HG03571 (cell line): ENCODE measurements at regions not wholly inside any gene's neighbourhood (a gene's known extent, or its start where the extent isn't known, plus 50 kb on each side); places are given as distances from the start of the nearest gene placed in this dataset.

ENCODE experiments used
- ATAC-seq: cut with Tn5 transposase; IDR thresholded peaks from one replicate; pipeline ENCODE4 v1.9.1; 2021; ENCODE audit not compliant: unreplicated experiment

DNA sequence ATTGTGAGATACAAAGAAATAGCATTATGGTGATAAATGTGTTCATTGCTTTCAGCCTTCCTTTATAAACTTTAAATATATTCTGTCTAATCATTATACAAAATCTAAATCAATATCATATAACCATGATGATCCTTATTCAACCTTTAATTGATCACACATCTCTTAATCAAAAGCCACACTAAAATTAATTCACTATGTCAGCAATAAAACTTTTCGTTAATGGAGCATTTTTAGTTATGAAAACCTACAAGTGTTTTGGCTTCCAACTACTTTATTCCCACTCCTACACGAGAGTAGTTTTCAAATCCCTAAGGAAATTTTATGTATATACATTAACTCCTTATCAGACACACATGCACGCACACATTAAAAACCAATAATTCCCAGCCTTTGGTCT, 530.2 kb downstream of the KCTD8 start:
- no peak for ATAC-seq

DNA sequence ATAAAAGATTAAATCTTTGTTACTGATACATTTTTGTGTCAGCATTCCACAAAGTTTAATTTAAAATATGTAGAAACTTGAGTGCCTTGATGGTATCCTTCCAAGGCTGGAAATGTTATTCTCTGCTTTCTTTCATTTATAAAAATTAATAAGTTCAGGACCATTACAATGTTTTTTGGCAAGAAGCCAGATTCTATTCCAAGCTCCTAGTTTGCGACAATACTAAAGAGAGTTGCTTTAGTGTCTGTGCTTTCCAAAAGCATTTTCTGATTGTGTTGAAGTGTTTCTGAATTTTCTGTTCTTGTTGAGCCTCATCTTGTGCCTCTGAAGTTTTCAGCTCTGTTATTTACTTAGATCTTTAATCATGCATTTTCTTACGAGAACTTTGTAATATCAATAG, 516.2 kb downstream of the KCTD8 start:
- ATAC-seq, result no peak

DNA sequence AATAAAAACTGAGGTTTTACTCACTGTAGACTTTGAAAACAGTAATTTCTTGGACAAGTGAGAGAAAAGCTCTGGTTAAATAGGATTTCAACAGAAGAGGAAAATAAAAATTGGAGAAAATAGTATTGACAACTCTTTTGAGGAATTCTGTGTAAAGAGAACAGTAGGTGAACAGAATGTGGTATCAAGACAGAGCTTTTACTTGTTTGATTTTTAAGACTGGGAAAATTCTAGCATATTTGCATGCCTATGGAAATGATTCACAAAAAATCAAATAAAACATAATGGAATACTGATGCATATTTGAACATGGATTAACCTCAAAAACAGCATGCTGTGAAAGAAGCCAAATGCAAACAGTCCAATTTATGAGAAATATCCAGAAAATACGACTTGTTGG, 504.6 kb downstream of the KCTD8 start:
- no peak for ATAC-seq

DNA sequence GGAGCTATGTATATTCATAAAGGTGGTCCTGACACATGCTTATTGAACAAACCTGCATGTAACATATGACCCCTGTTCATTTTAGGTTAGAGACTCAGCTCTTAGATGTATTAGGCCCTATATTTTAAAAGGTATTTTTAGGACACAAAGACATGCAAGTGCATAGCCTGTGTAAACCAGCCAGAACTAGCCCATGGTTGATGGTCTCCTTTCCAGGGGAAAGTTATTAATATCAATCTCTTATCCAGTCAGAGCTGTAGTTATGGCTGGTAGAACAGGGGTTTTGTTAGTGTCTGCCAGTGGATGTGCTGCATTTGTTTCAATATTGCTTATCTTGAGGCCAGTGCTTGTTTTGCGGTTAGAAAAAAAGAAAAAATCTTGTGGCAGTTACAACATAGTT, 488.6 kb downstream of the KCTD8 start:
- no peak for ATAC-seq

DNA sequence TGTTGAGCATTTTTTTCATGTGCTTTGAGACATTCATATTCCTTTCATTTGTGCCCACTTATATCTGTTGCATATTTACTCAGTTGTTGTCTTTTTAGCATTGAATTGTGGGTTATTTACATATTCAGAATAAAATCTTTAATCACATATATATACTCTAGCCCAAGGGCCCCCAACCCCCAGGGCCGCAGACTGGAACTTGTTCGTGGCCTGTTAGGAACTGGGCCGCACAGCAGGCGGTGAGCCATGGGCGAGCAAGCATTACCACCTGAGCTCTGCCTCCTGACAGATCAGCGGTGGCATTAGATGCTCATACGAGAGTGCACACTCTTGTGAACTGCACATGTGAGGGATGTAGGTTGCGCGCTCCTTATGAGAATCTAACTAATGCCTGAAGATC, 480.6 kb downstream of the KCTD8 start:
- no peak for ATAC-seq

DNA sequence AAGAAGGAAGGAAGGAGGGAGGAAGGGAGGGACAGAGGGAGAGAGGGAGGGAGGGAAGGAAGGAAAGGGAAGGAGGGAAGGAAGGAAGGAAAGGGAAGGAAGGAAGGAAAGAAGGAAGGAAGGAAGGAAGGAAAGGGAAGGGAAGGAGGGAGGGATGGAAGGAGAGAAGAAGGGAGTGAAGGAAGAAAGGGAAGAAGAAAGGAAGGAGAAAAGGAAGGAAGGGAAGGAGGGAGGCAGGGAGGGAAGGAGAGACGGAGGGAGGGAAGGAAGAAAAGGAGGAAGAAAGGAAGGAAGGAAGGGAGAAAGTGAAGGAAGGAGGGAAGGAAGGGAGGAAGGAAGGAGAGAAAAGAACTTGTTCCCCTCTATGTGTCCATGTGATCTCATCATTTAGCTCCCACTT, 465.0 kb downstream of the KCTD8 start:
- no peak for ATAC-seq

DNA sequence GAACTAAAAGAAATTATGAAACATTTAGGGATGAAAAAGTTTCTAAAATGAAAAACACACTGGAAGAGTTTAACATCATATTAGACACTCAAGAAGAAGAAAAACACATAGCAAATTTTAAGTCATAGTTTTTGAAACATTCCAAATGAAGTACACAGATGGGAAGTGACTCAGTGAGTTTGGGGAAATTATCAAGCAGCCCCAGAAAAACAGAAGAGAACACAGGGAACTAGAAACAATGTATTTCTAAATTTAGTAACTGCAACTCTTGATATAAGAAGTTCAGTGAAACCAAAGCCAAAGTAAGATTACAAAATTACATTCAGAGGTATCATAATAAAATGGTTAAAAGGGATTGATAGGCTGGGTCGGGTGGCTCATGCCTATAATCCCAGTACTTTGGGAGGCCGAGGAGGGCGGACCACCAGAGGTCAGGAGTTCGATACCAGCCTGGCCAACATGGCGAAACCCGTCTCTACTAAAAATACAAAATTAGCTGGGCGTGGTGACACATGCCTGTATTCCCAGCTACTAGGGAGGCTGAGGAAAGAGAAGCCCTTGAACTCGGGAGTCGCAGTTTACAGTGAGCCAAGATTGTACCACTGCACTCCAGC, 461.2 kb downstream of the KCTD8 start:
- ATAC-seq, result no peak

DNA sequence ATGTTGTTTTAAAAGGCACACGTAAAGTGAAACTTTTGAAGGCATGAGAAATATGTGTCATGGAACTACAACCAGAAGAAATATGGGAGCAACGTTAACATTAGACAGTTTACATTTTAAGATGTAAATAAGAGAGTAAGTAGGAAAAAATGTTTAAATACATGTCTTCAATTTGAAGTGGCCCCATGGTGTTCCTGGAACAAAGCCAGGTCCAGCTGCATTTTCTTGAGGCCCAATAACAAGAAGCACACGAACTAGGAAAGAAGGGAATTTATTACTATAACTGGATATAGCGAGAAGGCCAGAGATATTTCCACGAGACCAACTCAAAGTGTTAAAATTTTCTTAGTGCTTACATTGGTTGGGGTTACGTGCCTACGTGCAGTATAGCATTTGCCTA, 458.1 kb downstream of the KCTD8 start:
- ATAC-seq, result no peak

DNA sequence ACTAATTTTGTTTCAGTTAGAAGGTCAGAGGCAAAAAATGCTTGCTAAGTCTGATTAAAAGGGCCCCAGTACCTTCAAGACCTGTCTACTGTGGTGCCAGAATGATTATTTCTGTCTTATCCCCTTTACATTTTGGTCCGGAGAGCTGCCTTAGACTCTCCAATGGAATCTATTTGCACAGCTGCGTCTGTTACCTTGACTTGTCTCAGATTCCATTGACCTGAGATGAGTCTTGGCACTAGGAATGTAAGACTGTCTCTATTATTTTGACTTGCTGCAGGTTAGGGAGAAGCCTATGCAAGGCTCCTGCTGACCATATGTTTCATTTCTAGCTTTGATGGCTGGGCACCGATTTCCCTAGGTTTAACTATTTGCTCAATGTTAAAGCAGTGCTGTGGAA, 457.6 kb downstream of the KCTD8 start:
- no peak for ATAC-seq

DNA sequence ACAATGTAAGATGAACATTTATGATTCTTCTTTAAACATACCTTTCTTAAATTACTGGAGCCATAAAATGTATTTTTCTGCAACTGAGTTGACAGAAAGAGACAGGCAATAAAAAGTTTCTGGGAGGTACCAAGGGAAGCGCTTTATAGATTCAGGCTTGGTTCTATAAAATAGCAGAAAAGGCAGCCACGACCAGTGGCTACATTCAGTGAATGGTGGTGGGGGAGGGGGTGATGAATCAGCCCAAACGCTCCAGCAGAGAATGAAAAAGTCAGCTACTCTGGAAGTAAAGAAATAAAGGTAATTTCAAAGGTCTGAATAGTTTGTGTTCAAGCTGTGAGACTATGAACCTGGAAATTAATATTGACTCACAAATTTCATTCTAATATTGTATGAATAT, 456.1 kb downstream of the KCTD8 start:
- ATAC-seq, result no peak

DNA sequence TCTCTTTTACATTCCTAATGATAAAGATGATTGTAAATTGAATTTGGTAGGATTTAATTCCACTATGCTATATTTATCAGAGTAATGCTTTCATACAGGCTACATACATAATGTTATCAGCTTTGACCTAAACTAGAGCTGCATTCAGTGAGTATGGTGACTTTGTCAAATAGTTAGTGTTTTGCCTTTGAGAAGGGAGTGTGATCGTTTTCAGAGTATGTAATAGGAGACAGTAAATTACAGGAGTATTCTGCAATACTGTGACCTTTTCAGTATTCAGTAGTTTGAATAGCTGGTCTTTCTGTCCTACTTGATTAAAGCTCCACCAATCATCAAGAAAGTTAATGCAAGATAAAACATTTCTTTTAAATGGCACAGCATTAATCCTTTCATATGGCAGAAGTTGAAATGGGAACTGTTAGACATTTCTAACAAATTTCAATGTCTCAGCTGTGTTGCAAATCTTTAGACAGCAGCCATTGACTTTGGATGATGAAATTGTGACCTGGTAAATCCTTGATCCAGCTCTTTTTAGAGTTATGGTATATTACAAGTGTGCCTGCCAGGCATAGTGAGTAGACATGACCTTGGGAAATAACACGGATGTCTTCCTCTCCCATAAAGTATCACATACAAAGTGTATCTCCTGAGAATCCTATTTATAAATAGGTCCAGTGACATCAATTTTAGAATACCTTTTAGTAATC, 455.3 kb downstream of the KCTD8 start:
- ATAC-seq, result no peak

DNA sequence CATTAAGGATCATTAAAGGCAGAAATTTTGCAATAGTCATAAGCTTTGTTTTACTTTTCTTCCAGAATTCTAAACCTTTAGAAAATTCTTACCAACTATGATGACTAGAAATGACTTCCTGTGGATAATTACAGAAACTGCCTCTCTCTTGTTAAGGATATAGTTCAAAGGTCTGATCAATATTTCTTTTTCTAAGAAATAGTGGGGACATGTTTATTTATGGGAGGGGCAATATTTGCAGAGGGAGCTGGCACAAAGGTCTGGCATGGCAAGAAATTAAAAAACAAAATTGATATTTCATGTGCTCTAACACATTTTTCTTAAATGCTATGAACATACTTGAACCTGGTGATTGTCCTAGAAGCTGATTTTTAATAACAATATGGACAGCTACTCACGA, 448.9 kb downstream of the KCTD8 start:
- ATAC-seq, result no peak

DNA sequence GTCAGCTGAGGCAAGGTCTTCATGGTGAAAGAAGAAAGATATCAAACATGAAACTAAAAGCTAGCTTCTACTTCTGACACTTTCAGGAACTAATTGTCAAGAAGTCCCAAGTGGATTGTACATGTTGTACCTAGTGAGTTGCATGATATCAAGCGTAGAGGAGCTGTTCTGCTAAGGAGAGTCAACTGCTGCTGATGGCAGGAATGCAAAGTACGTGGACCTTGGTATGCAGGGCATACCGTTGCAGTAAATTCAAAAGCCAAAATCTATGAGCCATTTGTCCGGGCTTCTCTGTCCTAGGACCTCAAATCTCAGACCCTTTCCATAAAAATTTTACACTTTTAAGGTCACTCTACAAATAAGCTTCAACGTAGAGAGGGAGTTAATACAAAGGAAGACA, 446.2 kb downstream of the KCTD8 start:
- no peak for ATAC-seq

DNA sequence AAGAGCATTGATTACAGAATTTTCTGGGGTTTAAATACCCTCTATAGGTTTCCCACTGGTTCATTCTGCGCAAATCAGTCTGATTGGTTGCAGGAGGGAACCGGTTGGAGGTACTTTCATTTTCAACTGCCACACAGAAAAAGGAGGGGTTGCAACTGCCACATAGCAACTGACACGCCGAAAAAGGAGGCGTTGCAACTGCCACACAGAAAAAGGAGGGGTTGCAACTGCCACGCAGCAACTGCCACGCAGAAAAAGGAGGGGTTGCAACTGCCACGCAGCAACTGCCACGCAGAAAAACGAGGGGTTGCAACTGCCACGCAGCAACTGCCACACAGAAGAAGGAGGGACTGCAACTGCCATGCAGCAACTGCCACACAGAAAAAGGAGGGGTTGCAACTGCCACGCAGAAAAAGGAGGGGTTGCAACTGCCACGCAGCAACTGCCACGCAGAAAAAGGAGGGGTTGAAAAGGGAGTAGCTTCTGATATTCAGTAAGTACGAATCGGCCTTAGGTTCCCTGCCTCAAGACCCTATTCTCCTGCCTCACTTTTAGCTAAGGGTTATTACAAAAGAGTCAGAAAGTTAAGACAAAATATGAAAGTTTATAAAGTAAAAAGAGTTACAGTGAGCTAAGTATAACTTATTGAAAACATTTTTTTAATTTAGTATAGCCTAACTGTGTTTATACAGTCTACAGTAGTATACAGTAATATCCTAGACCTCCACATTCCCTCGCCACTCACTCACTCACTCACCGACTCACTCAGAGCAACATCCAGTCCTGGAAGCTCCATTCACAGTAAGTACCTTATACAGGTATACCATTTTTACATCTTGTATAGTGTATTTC, 431.8 kb downstream of the KCTD8 start:
- ATAC-seq, result no peak

DNA sequence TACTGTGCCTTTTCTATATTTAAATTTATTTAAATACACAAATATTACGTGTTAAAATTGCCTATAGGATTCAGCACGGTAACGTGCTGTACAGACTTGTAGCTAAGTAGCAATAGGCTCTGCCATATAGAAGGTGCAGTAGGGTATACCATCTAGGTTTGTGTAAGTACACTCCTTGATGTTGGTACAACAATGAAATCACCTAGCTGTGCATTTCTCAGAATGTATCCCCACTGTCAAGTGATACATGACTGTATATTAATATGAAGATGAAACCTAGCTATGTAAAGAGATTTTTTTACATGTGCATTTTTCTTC, 431.2 kb downstream of the KCTD8 start:
- no peak for ATAC-seq

DNA sequence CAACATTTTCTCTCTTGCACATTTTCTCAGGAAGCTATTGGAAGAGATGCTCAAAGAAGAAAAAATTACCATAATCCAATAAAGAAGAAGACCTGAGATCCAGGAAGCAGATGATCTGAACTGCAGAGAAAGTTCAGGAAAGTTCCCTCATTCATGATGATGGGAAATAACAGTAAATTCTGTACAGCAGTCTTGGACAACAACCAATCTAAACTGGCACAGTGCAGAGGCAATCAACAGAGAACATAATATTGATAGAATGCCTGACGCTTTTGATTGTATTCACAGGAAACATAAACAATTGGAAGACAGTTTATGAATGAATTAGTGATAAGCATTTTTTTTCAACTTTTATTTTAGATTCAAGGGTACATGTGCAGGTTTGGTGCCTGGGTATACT, 428.9 kb downstream of the KCTD8 start:
- ATAC-seq, result no peak

DNA sequence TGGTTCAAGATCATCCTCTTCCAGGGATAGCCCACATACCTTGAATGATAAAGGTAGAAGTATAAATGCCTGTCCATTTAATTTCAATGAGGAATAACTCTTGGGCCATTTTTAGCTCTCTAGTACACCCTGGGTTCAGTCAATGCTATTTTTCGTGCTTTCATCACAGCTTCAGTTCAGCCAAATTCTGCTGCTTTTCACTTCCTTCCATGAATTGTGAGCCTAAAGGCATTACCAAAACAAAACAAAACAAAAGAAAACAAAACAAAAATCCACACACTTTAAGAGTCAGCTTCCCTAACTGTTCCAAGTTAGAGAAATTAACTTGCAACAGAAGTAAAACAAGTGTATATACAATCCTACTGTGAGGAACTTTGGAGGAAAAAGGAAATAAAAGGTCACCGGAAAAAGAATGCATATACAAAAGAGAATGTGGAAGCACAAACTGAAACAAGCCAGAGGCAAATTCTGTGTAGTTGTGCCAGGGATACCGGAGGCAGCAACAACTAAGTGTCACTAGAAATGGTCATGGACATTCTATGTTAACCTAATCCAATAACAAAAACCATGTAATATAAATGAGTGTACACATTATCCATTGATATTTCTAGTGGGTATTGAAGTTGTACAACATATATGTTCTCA, 423.1 kb downstream of the KCTD8 start:
- no peak for ATAC-seq

DNA sequence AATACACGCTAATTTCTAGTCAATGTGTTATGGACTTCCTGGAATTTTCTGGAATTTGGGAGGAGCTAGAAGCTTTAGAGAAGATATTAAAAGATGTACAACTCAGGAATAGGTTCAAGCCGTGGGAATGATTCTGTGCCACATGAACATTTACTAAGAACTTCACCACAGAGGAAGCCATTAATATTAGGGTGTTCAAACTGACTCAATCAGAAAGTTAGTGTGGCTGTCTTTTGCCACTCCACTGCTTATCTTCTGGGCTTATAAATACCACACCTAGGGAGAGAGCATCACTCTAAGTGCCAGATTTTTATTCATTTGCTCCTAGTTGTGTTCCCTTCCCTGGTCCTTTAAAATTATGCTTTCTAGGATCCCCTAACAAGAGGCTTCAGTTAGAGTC, 409.8 kb downstream of the KCTD8 start:
- no peak for ATAC-seq

DNA sequence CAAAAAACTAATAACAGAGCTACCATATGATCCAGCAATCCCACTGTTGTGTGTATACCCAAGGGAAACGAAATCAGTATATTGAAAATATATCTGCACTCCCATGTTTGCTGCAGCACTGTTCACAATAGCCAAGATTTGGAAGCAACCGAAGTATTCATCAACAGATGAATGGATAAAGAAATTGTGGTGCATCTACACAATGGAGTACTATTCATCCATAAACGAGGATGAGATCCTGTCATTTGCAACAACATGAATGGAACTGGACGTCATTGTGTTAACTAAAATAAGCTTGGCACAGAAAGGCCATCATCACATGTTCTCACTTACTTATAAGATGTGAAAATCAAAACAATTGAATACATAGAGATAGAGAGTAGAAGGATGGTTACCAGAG, 402.1 kb downstream of the KCTD8 start:
- no peak for ATAC-seq

DNA sequence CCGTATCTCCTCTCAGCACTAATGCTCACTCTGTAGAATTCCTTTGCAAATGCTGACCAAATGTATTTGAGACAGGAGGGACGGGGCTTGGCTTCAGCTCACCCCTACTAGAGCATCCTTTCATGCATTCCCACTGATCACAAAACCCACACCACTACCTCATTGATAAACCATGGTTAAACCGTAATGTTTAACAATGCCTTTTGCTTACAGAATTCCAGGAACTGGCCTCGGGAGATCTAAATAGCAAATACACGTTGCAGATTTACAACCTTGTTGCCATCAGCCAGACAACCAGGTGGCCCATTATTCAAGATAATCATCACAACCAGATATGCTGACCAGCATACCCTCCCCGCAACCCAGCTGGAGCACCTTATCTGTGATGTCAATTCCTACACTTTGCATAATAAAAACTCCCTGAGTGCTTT, 391.9 kb downstream of the KCTD8 start:
- ATAC-seq, result no peak

DNA sequence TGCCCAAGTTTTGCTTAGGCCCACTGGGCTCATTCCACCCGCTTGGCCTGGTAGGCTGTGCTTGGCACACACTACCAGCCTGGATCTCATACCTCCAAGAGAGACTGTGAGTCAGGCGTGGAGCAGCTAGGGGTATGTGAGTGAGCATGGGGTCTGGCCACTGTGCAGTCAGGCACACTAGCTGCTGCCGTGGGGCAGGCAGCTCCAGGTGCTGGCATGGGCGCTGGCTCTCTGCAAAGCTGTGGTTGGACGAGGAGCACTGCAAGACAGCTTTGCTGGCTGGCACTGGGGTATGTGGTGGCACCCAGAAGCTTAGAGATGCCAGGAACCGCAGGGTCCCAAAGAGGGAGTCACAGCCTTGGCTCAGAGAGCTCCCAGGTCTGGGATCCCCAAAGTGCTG, 377.8 kb downstream of the KCTD8 start:
- ATAC-seq, result no peak
